ENCODE measurements at regions not wholly inside any gene's neighbourhood (a gene's known extent, or its start where the extent isn't known, plus 50 kb on each side); places are given as distances from the start of the nearest gene placed in this dataset.

- TF ChIP-seq TAF7 (optimal IDR thresholded peaks at IDR 0.05; ENCODE audit: borderline replicate concordance, low read depth, low read length): no peak
- TF ChIP-seq HDAC6 (IDR thresholded peaks at IDR 0.05; ENCODE audit: low read depth, low read length): no peak
- TF ChIP-seq TEAD4 (IDR thresholded peaks at IDR 0.05; ENCODE audit: low read depth, low read length): no peak
Observed at GRCh38 chr3:20353286-20353685, 167.3 kb upstream of the SGO1 start (continued).
